ENCODE measurements at regions not wholly inside any gene's neighbourhood (a gene's known extent, or its start where the extent isn't known, plus 50 kb on each side); places are given as distances from the start of the nearest gene placed in this dataset.
"Not testable (repeated sequence)": the region's sequence is repeated elsewhere in the genome, so short reads cannot be mapped to it uniquely, and the experiment has no call there.

GRCh38 chr9:3773362-3774060 lies 247.7 kb upstream of the RFX3 start:
- FAIRE-seq (no peak), DNase-seq (ENCODE audit: low spot score) (no peak)

- no peak for FAIRE-seq
- DNase-seq (ENCODE audit: low spot score) = no peak
These were observed 243.8 kb upstream of the RFX3 start for GRCh38 chr9:3769646-3770045.

- FAIRE-seq (no peak), DNase-seq (ENCODE audit: low spot score) (no peak)
These were observed 243.1 kb upstream of the RFX3 start for GRCh38 chr9:3768712-3769457.

GRCh38 chr9:3768286-3768685 lies 242.5 kb upstream of the RFX3 start:
- no peak for FAIRE-seq
- no peak for DNase-seq (ENCODE audit: low spot score)

DNA sequence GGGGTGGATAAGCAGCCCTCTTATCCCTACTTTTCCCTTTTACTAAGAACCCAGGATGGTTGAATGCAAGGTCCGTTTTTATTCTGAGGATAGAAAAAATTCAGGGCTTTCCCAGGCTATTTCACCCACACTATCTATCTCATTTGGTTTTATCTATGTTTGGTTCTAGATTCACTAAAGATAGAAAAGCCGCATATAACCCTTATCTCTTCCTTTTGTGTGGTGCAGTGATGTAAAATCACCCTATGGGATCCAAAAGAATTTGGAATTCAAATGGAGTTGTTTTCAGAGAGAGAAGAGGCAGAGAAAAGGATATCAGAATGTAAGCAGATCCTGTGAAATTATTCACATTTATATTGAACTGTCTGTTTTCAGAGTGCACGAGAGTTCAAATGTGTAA lies 236.3 kb upstream of the RFX3 start:
- FAIRE-seq (no peak), DNase-seq (ENCODE audit: low spot score) (no peak)

- FAIRE-seq = no peak
- peak; percentile 11 for DNase-seq (ENCODE audit: low spot score)
These were observed 234.2 kb upstream of the RFX3 start for GRCh38 chr9:3760031-3760430.

DNA sequence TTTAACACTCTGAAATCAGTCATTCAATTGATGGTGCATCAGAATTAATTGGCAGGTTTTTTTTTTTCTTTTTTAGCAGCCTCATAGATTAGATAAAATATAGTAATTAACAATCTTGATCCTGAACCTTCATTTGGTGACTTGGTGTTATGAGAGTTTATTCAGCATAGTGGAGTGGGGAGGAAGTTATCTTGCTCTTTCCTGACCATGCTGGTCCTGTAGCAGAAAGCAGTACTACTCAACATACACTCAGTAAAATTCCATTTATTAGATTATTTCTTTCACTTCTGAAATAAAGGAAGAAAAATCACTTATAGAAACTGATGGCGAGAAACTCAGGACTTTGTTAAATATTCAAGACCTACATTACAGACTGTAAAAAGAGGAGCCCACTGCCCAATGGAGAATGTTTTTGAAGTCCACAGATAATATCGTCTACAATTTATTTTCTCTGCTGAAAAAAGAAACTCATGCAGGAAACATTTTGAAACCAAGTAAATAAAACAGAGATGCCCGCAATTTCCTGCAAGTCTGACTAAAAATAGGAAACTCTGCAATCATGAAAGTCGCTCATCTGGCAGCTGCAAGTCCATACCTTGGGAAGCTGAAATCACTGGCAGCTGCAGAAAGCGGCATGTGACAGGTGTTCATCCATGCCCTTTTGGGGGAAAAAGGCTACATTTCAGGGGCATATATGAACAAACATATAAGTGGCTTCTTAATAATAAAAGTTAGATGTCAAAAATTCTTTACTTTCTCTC lies 233.2 kb upstream of the RFX3 start:
- DNase-seq (ENCODE audit: low spot score) = no peak
- no peak for FAIRE-seq

GRCh38 chr9:3756071-3756470 lies 230.3 kb upstream of the RFX3 start:
- FAIRE-seq (no peak), DNase-seq (ENCODE audit: low spot score) (no peak)

GRCh38 chr9:3751125-3751758 lies 225.4 kb upstream of the RFX3 start:
- DNase-seq (ENCODE audit: low spot score) = peak; percentile 19
- no peak for FAIRE-seq

- FAIRE-seq (no peak), DNase-seq (ENCODE audit: low spot score) (no peak)
These were observed 224.5 kb upstream of the RFX3 start for GRCh38 chr9:3750321-3750720.

DNA sequence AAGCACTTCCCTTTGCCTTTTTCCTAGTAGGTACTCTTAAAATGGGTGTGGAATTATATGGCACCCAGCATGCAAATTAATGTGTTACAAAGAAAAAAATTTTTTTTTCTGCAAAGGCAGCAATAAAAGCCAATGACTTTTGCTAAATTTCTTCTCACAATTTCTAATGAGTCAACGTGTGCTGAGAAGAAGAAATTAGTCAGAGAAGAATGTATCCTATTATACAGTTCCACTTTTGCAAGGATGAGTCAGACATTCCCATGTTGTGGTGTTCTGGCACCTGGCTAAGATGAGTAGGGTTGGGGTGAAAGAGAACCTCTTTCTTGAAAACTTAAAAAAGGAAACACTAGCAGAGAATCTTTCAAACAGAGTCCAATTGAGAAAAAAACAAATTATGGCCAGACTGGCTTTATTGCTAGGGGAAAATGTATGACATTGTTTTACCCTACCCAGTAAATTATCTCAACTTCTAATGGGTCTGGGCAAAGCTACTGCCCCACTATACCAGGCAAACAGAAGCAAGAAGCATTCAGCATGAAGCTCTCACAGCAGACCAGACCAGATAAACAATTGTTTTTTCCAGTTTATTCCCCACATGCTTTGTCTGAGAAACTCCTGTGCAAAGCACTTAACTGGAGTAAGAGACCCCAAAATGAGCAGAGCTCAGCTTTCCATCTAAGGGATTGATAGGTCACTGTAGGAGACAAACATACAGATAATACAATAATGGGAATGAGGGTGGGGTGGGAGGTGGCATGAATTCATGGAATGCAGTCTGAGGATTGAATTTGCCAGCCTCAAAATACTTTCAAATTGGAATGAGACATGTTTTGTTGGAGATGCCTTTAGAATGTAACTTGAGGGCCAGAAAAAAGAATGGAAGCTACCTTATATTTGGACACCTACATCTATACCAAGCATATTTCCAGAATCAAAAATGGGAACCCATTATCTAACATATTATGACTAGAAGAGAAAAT lies 220.8 kb upstream of the RFX3 start:
- FAIRE-seq (no peak), DNase-seq (ENCODE audit: low spot score) (peak; percentile 72)

GRCh38 chr9:3743901-3744413 lies 218.2 kb upstream of the RFX3 start:
- DNase-seq (ENCODE audit: low spot score) = no peak
- no peak for FAIRE-seq

- FAIRE-seq (no peak), DNase-seq (ENCODE audit: low spot score) (no peak)
These were observed 216.8 kb upstream of the RFX3 start for GRCh38 chr9:3742586-3742985.

GRCh38 chr9:3741729-3742128 lies 215.9 kb upstream of the RFX3 start:
- FAIRE-seq (no peak), DNase-seq (ENCODE audit: low spot score) (no peak)

- FAIRE-seq (no peak), DNase-seq (ENCODE audit: low spot score) (no peak)
These were observed 215.1 kb upstream of the RFX3 start for GRCh38 chr9:3740690-3741419.

- DNase-seq (ENCODE audit: low spot score) (no peak), FAIRE-seq (no peak)
These were observed 210.4 kb upstream of the RFX3 start for GRCh38 chr9:3736161-3736560.

DNA sequence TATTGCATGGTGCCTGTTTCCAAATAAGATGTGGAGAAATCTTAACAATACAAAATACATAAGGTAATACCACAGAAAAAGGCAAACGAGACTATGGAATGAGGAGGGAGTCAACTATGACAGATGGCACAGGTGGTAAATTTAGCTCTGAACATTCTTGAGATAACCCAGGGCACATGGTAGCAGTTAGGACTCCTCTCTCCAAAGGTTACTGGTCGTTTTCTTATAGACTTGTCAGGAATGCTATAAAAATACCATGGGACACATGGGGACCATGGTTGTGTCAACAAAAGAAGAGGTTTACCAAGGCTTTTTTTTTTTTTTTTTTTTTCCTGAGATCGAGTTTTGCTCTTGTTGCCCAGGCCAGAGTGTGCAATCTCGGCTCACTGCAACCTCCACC lies 209.4 kb upstream of the RFX3 start:
- DNase-seq (ENCODE audit: low spot score) = no peak
- no peak for FAIRE-seq

GRCh38 chr9:3733527-3734262 lies 207.9 kb upstream of the RFX3 start:
- not testable (repeated sequence) for FAIRE-seq; DNase-seq (ENCODE audit: low spot score)

- no peak for DNase-seq (ENCODE audit: low spot score)
- no peak for FAIRE-seq
These were observed 207.2 kb upstream of the RFX3 start for GRCh38 chr9:3733039-3733408.

All from urothelium cell line (cell line).